GM23338 (cell line): ENCODE measurements at regions not wholly inside any gene's neighbourhood (a gene's known extent, or its start where the extent isn't known, plus 50 kb on each side); places are given as distances from the start of the nearest gene placed in this dataset.

Experiments
- ATAC-seq: fragments of 200-7000 bp; cut with Tn5 transposase; 3 replicates; pipeline ENCODE4 v1.9.1; 2020
- DNase-seq: peaks from one replicate; pipeline ENCODE4 v3.0.0-alpha.2; 2015; ENCODE audit warnings: low spot score
- H2AFZ ChIP-seq: fragments of 200-600 bp; sonication (generic); 2 replicates; pipeline ENCODE4 v1.8.0; 2016; ENCODE audit warnings: antibody characterized with exemption, mild to moderate bottlenecking, moderate library complexity
- H3F3A ChIP-seq: fragments of 200-600 bp; sonication (generic); replicated peaks from 2 replicates; pipeline ENCODE4 v1.8.0; 2017; ENCODE audit warnings: antibody characterized with exemption, mixed run types, low read depth
- H3K27ac ChIP-seq: fragments of 200-600 bp; sonication (generic); 2 replicates; pipeline ENCODE4 v1.6.1; 2016; ENCODE audit warnings: low read depth
- H3K27me3 ChIP-seq: fragments of 200-600 bp; sonication (generic); 2 replicates; pipeline ENCODE4 v1.8.0; 2016; ENCODE audit warnings: mild to moderate bottlenecking, mixed run types, moderate library complexity; ENCODE audit not compliant: insufficient read depth
- H3K36me3 ChIP-seq: fragments of 200-600 bp; sonication (generic); 2 replicates; pipeline ENCODE4 v1.8.0; 2016; ENCODE audit warnings: mild to moderate bottlenecking; ENCODE audit not compliant: insufficient read depth
- H3K4me1 ChIP-seq: fragments of 200-600 bp; sonication (generic); 2 replicates; pipeline ENCODE4 v1.8.0; 2016; ENCODE audit warnings: mild to moderate bottlenecking, moderate library complexity; ENCODE audit not compliant: insufficient read depth
- H3K4me2 ChIP-seq: fragments of 200-600 bp; sonication (generic); 2 replicates; pipeline ENCODE4 v1.7.1; 2017; ENCODE audit warnings: mixed run types
- H3K4me3 ChIP-seq: fragments of 200-600 bp; sonication (generic); 2 replicates; pipeline ENCODE4 v1.6.1; 2016; ENCODE audit warnings: mixed run types
- H3K79me2 ChIP-seq: fragments of 200-600 bp; sonication (generic); replicated peaks from 2 replicates; pipeline ENCODE4 v1.8.0; 2017; ENCODE audit warnings: mild to moderate bottlenecking; ENCODE audit not compliant: insufficient read depth
- H3K9me2 ChIP-seq: fragments of 200-600 bp; sonication (generic); 2 replicates; pipeline ENCODE4 v1.8.0; 2017; ENCODE audit not compliant: insufficient read depth
- H4K20me1 ChIP-seq: fragments of 200-600 bp; sonication (generic); replicated peaks from 2 replicates; pipeline ENCODE4 v1.8.0; 2017; ENCODE audit warnings: mild to moderate bottlenecking; ENCODE audit not compliant: insufficient read depth
- H3K27ac Mint-ChIP-seq: 2 replicates; pipeline ENCODE4 v1.8.0; 2020; ENCODE audit warnings: inconsistent platforms, mild to moderate bottlenecking, moderate library complexity, mixed read lengths
- H3K27me3 Mint-ChIP-seq: 3 replicates; pipeline ENCODE4 v1.8.0; 2022; ENCODE audit warnings: low read depth, mild to moderate bottlenecking, moderate library complexity, mixed read lengths, inconsistent platforms; ENCODE audit not compliant: insufficient read depth, poor library complexity
- H3K36me3 Mint-ChIP-seq: 3 replicates; pipeline ENCODE4 v1.8.0; 2021; ENCODE audit warnings: low read depth, mild to moderate bottlenecking, inconsistent platforms, moderate library complexity, mixed read lengths
- H3K4me1 Mint-ChIP-seq: 3 replicates; pipeline ENCODE4 v1.8.0; 2020; ENCODE audit warnings: mild to moderate bottlenecking, inconsistent platforms, mixed read lengths
- H3K4me3 Mint-ChIP-seq: 3 replicates; pipeline ENCODE4 v1.8.0; 2021; ENCODE audit warnings: moderate library complexity, mild to moderate bottlenecking, inconsistent platforms, mixed read lengths
- H3K9me3 Mint-ChIP-seq: 3 replicates; pipeline ENCODE4 v1.8.0; 2020; ENCODE audit warnings: moderate library complexity, mild to moderate bottlenecking, inconsistent platforms, mixed read lengths
- EZH2 ChIP-seq: fragments of 200-600 bp; sonication (generic); IDR thresholded peaks from one replicate; pipeline ENCODE4 v1.8.0; 2017; ENCODE audit warnings: antibody characterized with exemption, mild to moderate bottlenecking, low read depth; ENCODE audit not compliant: unreplicated experiment
- TF ChIP-seq, protein P1 (sequence below): fragments of 250-450 bp; sonication (Bioruptor Pico); IDR thresholded peaks from 2 replicates; pipeline ENCODE4 v1.5.0; 2020; ENCODE audit warnings: mild to moderate bottlenecking, moderate library complexity

DNA sequence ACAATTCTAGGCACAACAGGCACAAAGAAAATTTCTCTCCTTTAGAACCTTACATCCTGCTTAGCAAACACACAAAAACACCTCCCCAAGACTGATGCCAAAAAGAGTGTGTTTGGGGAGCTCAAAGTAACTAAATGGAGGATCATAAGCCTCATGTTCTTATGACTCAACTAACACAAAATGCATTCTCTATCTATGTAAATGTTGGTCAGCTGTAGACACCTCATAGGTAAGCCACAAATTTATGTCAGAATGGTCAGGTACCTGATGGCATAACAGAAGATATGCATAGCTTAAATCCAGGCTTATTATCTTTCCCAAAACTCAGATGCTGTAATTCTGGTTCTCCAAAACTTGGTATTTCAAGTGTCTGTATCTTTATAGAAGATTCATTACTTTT is 315.1 kb downstream of the C7orf25 start (continued):
- TF ChIP-seq, protein P1, sequence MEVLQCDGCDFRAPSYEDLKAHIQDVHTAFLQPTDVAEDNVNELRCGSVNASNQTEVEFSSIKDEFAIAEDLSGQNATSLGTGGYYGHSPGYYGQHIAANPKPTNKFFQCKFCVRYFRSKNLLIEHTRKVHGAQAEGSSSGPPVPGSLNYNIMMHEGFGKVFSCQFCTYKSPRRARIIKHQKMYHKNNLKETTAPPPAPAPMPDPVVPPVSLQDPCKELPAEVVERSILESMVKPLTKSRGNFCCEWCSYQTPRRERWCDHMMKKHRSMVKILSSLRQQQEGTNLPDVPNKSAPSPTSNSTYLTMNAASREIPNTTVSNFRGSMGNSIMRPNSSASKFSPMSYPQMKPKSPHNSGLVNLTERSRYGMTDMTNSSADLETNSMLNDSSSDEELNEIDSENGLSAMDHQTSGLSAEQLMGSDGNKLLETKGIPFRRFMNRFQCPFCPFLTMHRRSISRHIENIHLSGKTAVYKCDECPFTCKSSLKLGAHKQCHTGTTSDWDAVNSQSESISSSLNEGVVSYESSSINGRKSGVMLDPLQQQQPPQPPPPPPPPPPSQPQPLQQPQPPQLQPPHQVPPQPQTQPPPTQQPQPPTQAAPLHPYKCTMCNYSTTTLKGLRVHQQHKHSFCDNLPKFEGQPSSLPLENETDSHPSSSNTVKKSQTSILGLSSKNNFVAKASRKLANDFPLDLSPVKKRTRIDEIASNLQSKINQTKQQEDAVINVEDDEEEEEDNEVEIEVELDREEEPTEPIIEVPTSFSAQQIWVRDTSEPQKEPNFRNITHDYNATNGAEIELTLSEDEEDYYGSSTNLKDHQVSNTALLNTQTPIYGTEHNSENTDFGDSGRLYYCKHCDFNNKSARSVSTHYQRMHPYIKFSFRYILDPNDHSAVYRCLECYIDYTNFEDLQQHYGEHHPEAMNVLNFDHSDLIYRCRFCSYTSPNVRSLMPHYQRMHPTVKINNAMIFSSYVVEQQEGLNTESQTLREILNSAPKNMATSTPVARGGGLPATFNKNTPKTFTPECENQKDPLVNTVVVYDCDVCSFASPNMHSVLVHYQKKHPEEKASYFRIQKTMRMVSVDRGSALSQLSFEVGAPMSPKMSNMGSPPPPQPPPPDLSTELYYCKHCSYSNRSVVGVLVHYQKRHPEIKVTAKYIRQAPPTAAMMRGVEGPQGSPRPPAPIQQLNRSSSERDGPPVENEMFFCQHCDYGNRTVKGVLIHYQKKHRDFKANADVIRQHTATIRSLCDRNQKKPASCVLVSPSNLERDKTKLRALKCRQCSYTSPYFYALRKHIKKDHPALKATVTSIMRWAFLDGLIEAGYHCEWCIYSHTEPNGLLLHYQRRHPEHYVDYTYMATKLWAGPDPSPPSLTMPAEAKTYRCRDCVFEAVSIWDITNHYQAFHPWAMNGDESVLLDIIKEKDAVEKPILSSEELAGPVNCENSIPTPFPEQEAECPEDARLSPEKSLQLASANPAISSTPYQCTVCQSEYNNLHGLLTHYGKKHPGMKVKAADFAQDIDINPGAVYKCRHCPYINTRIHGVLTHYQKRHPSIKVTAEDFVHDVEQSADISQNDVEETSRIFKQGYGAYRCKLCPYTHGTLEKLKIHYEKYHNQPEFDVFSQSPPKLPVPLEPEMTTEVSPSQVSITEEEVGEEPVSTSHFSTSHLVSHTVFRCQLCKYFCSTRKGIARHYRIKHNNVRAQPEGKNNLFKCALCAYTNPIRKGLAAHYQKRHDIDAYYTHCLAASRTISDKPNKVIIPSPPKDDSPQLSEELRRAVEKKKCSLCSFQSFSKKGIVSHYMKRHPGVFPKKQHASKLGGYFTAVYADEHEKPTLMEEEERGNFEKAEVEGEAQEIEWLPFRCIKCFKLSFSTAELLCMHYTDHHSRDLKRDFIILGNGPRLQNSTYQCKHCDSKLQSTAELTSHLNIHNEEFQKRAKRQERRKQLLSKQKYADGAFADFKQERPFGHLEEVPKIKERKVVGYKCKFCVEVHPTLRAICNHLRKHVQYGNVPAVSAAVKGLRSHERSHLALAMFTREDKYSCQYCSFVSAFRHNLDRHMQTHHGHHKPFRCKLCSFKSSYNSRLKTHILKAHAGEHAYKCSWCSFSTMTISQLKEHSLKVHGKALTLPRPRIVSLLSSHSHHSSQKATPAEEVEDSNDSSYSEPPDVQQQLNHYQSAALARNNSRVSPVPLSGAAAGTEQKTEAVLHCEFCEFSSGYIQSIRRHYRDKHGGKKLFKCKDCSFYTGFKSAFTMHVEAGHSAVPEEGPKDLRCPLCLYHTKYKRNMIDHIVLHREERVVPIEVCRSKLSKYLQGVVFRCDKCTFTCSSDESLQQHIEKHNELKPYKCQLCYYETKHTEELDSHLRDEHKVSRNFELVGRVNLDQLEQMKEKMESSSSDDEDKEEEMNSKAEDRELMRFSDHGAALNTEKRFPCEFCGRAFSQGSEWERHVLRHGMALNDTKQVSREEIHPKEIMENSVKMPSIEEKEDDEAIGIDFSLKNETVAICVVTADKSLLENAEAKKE (CRISPR knock-in tag): no peak

DNA sequence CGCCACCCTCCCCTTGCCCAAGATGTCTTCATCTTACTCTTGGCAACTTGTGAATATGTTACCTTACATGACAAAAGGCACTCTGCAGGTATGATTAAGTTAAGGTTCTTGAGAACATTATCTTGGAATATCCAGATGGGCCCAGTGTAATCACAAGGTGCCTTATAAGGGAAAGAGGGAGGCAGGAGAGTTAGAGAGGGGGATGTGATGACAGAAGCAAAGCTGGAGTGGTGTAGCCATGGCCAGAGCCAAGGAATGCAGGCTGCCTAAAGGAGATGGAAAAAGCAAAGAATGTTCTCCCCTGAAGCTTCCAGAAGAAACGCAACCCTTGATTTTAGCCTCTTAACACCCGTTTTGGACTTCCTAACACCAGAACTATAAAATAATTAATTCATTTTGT is 318.0 kb downstream of the C7orf25 start:
- no peaks in the 10 kb centered on the region for H3K4me1 ChIP-seq
- Mint-ChIP-seq H3K27ac (peak overlapping the region; percentile 68), H3K27me3 (no peaks in the 10 kb centered on the region), H3K4me1 (peaks cover 6% of the 10 kb centered on the region; the same call in 1 of the 3 replicates), H3K9me3 (peaks cover 9% of the 10 kb centered on the region; the same call in 2 of the 3 replicates), H3K36me3 (no peaks in the 10 kb centered on the region), H3K4me3 (no peak overlapping the region)
- no peaks in the 10 kb centered on the region for H3K79me2 ChIP-seq
- peaks cover 8% of the 10 kb centered on the region for H3K9me2 ChIP-seq
- H3K4me2 ChIP-seq: no peak overlapping the region
- no peaks in the 10 kb centered on the region for H4K20me1 ChIP-seq
- ATAC-seq (no peak), DNase-seq (no peak)
- no peak overlapping the region; the same call in 1 of the 2 replicates for H2AFZ ChIP-seq
- H3K27ac ChIP-seq: no peak overlapping the region
- no peaks in the 10 kb centered on the region for H3K27me3 ChIP-seq
- no peaks in the 10 kb centered on the region for H3F3A ChIP-seq
- H3K4me3 ChIP-seq: no peak overlapping the region
- no peak for TF ChIP-seq EZH2
- TF ChIP-seq, protein P1 (CRISPR knock-in tag): 0 out of 2 replicates have a peak, but pooled peaks have one; percentile 39
- H3K36me3 ChIP-seq: no peaks in the 10 kb centered on the region
